Liver (tissue), 7 donors: ENCODE measurements at regions not wholly inside any gene's neighbourhood (a gene's known extent, or its start where the extent isn't known, plus 50 kb on each side); places are given as distances from the start of the nearest gene placed in this dataset.

Experiments
- DNase-seq: peaks from one replicate; pipeline ENCODE4 v3.0.0-alpha.2; 2017; ENCODE audit warnings: low spot score
- H3K27ac ChIP-seq, 2 donors: one replicate each; pipeline ENCODE4 v1.7.0; 2013; ENCODE audit warnings: inconsistent platforms in 2 of 2, low read length in 2 of 2, control low read depth in 1 of 2, low read depth in 1 of 2, mild to moderate bottlenecking in 1 of 2
- H3K27me3 ChIP-seq, 4 donors: one replicate each; pipeline versions ENCODE4 v1.6.1 to v1.7.0; 2013; ENCODE audit warnings: low read length in 3 of 4, inconsistent platforms in 1 of 4, mild to moderate bottlenecking in 1 of 4, moderate library complexity in 1 of 4; ENCODE audit not compliant: control insufficient read depth in 4 of 4, insufficient read depth in 4 of 4
- H3K36me3 ChIP-seq, 4 donors: one replicate each; pipeline versions ENCODE4 v1.6.1 to v1.7.0; 2013; ENCODE audit warnings: low read length in 3 of 4, mild to moderate bottlenecking in 3 of 4, low read depth in 1 of 4, moderate library complexity in 1 of 4; ENCODE audit not compliant: control insufficient read depth in 4 of 4, insufficient read depth in 3 of 4
- H3K4me1 ChIP-seq, 4 donors: one replicate each; pipeline versions ENCODE4 v1.6.1 to v1.7.0; 2013; ENCODE audit warnings: low read length in 3 of 4, mild to moderate bottlenecking in 3 of 4, moderate library complexity in 1 of 4; ENCODE audit not compliant: control insufficient read depth in 4 of 4, insufficient read depth in 4 of 4
- H3K4me3 ChIP-seq, 3 donors: one replicate each; pipeline versions ENCODE4 v1.6.1 to v1.7.0; 2013; ENCODE audit warnings: low read length in 3 of 3, control low read depth in 1 of 3, low read depth in 1 of 3, mild to moderate bottlenecking in 1 of 3
- H3K9ac ChIP-seq, 2 donors: one replicate each; pipeline ENCODE4 v1.7.0; 2013; ENCODE audit warnings: low read length in 2 of 2, mild to moderate bottlenecking in 2 of 2, moderate library complexity in 2 of 2, control low read depth in 1 of 2, low read depth in 1 of 2
- H3K9me3 ChIP-seq, 4 donors: one replicate each; pipeline versions ENCODE4 v1.6.1 to v1.7.0; 2013; ENCODE audit warnings: low read length in 3 of 4; ENCODE audit not compliant: control insufficient read depth in 4 of 4
- ATF3 ChIP-seq: IDR thresholded peaks from 2 replicates; pipeline ENCODE4 v1.6.1; 2016; ENCODE audit warnings: antibody characterized with exemption
- GABPA ChIP-seq, 2 donors: IDR thresholded peaks in 1 of 2; conservative IDR thresholded peaks in 1 of 2; 2 replicates each; pipeline ENCODE4 v1.6.1; 2016; ENCODE audit warnings: antibody characterized with exemption in 2 of 2, mild to moderate bottlenecking in 1 of 2, moderate library complexity in 1 of 2
- HNF4A ChIP-seq, 2 donors: conservative IDR thresholded peaks; 2 replicates each; pipeline ENCODE4 v1.6.1; 2016; ENCODE audit warnings: antibody characterized with exemption in 2 of 2, mild to moderate bottlenecking in 2 of 2
- MAX ChIP-seq: IDR thresholded peaks from 2 replicates; pipeline ENCODE4 v1.6.1; 2016; ENCODE audit warnings: antibody characterized with exemption
- RAD21 ChIP-seq, 2 donors: IDR thresholded peaks; 2 replicates each; pipeline ENCODE4 v1.6.1; 2016; ENCODE audit warnings: antibody characterized with exemption in 2 of 2, mild to moderate bottlenecking in 2 of 2
- REST ChIP-seq: IDR thresholded peaks from 2 replicates; pipeline ENCODE4 v1.6.1; 2016; ENCODE audit warnings: antibody characterized with exemption, mild to moderate bottlenecking
- RXRA ChIP-seq, 2 donors: IDR thresholded peaks; 2 replicates each; pipeline ENCODE4 v1.6.1; 2017 to 2018; ENCODE audit warnings: antibody characterized with exemption in 2 of 2, mild to moderate bottlenecking in 1 of 2
- SP1 ChIP-seq: IDR thresholded peaks from 2 replicates; pipeline ENCODE4 v1.6.1; 2018; ENCODE audit warnings: antibody characterized with exemption, mild to moderate bottlenecking
- TAF1 ChIP-seq: conservative IDR thresholded peaks from 2 replicates; pipeline ENCODE4 v1.6.1; 2016; ENCODE audit warnings: antibody characterized with exemption, mild to moderate bottlenecking
- YY1 ChIP-seq: IDR thresholded peaks from 2 replicates; pipeline ENCODE4 v1.6.1; 2016; ENCODE audit warnings: antibody characterized with exemption, mild to moderate bottlenecking
- ZBTB33 ChIP-seq: IDR thresholded peaks from 2 replicates; pipeline ENCODE4 v1.6.1; 2016; ENCODE audit warnings: antibody characterized with exemption
- WGBS: extraction: QIAGEN DNeasy Blood & Tissue Kit; methylation state at CpG from one replicate; pipeline ENCODE4 v1.1.7; 2013; 5-methylcytosine and 5-hydroxymethylcytosine counted together
- donor health status: healthy.
- donor health status: healthy.
- donor health status: healthy.
- donor health status: healthy.

- TF ChIP-seq REST: no peak
- no peak for TF ChIP-seq MAX
- no peak for TF ChIP-seq RAD21 (IDR thresholded peaks at IDR 0.05)
Measured at GRCh38 chr21:28857752-28858151, 134.9 kb downstream of the LTN1 start (continued).

- WGBS: 87% methylated on average over 5 of the region's 5 CpGs
- no peaks in the 10 kb centered on the region for H3K9me3 ChIP-seq
- no peak for DNase-seq
- H3K4me1 ChIP-seq: no peaks in the 10 kb centered on the region
- no peak overlapping the region for H3K27ac ChIP-seq
- H3K9ac ChIP-seq: no peak overlapping the region
- H3K36me3 ChIP-seq: no peaks in the 10 kb centered on the region
- no peak overlapping the region for H3K4me3 ChIP-seq
- TF ChIP-seq ATF3 (no peak), RXRA (IDR thresholded peaks at IDR 0.05) (no peak), HNF4A (conservative IDR thresholded peaks at IDR 0.05) (no peak), YY1 (no peak), RAD21 (IDR thresholded peaks at IDR 0.05) (no peak), SP1 (no peak)
- no peaks in the 10 kb centered on the region for H3K27me3 ChIP-seq
Measured at GRCh38 chr21:28856588-28857250, 136.0 kb downstream of the LTN1 start.

- Histone ChIP-seq H3K4me1 (no peaks in the 10 kb centered on the region), H3K36me3 (no peaks in the 10 kb centered on the region), H3K9me3 (no peaks in the 10 kb centered on the region), H3K27me3 (no peaks in the 10 kb centered on the region), H3K9ac (no peak overlapping the region), H3K4me3 (no peak overlapping the region), H3K27ac (no peak overlapping the region)
- WGBS: 88% methylated on average over 5 of the region's 5 CpGs
- TF ChIP-seq TAF1 (no peak), SP1 (no peak), MAX (no peak), GABPA (IDR thresholded peaks at IDR 0.05 in 1 of 2, conservative IDR thresholded peaks at IDR 0.05 in 1 of 2) (no peak), RXRA (IDR thresholded peaks at IDR 0.05) (no peak), HNF4A (conservative IDR thresholded peaks at IDR 0.05) (no peak), ZBTB33 (no peak), YY1 (no peak)
- DNase-seq: no peak
Measured at GRCh38 chr21:28852706-28853105, 140.0 kb downstream of the LTN1 start.
